H1 (cell line): ENCODE measurements at regions not wholly inside any gene's neighbourhood (a gene's known extent, or its start where the extent isn't known, plus 50 kb on each side); places are given as distances from the start of the nearest gene placed in this dataset.

Source experiments
- CTCF ChIA-PET: fragments of 300-600 bp; sonication (Branson Sonifier 250); formaldehyde crosslinking; loops from one replicate; lab custom pipeline; 2021; ENCODE audit not compliant: partially characterized antibody; lab: Charles Lee
- POLR2A ChIA-PET: fragments of 300-600 bp; sonication (Branson Sonifier 250); formaldehyde crosslinking; loops from one replicate; lab custom pipeline; 2021; ENCODE audit warnings: inconsistent platforms; ENCODE audit not compliant: partially characterized antibody; lab: Charles Lee
- DNase-seq, 2 experiments: peaks; one replicate each; pipeline versions ENCODE4 v3.0.0 to v3.0.0-alpha.2; 2010 to 2022; ENCODE audit warnings: low spot score in 2 of 2, low read depth in 1 of 2, mixed read lengths in 1 of 2
- FAIRE-seq: peaks from 2 replicates; lab custom pipeline; 2011; peaks lifted over from hg19 to GRCh38; lab: Jason Lieb, UNC
- H2AFZ ChIP-seq: 2 replicates; pipeline ENCODE4 v1.8.1; 2012; ENCODE audit warnings: low read length, inconsistent platforms
- H2AK5ac ChIP-seq: 2 replicates; pipeline ENCODE4 v1.6.1; 2013; ENCODE audit warnings: low read depth, low read length
- H2BK120ac ChIP-seq: replicated peaks from 2 replicates; pipeline ENCODE3; 2013; ENCODE audit warnings: low read depth, low read length, inconsistent platforms
- H2BK12ac ChIP-seq: 2 replicates; pipeline ENCODE4 v1.6.1; 2013; ENCODE audit warnings: low read depth, low read length
- H2BK15ac ChIP-seq: 2 replicates; pipeline ENCODE4 v1.6.1; 2013; ENCODE audit warnings: low read length
- H2BK20ac ChIP-seq: 2 replicates; pipeline ENCODE4 v1.6.1; 2013; ENCODE audit warnings: low read length
- H2BK5ac ChIP-seq: 2 replicates; pipeline ENCODE4 v1.6.1; 2013; ENCODE audit warnings: low read depth, low read length
- H3K14ac ChIP-seq: 2 replicates; pipeline ENCODE4 v1.6.1; 2013; ENCODE audit warnings: inconsistent platforms; ENCODE audit not compliant: insufficient read length
- H3K18ac ChIP-seq: 2 replicates; pipeline ENCODE4 v1.6.1; 2013; ENCODE audit warnings: low read length; ENCODE audit errors: extremely low read depth
- H3K23ac ChIP-seq: 2 replicates; pipeline ENCODE4 v1.6.1; 2013; ENCODE audit warnings: inconsistent platforms; ENCODE audit not compliant: insufficient read length
- H3K23me2 ChIP-seq: 2 replicates; pipeline ENCODE4 v1.6.1; 2013; ENCODE audit warnings: low read depth, low read length
- H3K27ac ChIP-seq: 2 replicates; pipeline ENCODE4 v1.6.1; 2011; ENCODE audit warnings: low read depth, low read length, inconsistent platforms
- H3K27me3 ChIP-seq, 4 experiments: replicated peaks in 1 of 4; 1 replicate in 1 of 4; 2 replicates in 3 of 4; pipeline versions ENCODE4 v1.6.1 to v1.8.1; 2011 to 2013; ENCODE audit warnings: low read length in 3 of 4, mild to moderate bottlenecking in 3 of 4, inconsistent platforms in 2 of 4, mixed read lengths in 2 of 4, moderate library complexity in 1 of 4; ENCODE audit not compliant: control insufficient read depth in 3 of 4, insufficient read depth in 3 of 4; ENCODE audit errors: extremely low read depth in 1 of 4
- H3K36me3 ChIP-seq, 4 experiments: 2 replicates each; pipeline versions ENCODE4 v1.6.1 to v1.8.1; 2011 to 2013; ENCODE audit warnings: mild to moderate bottlenecking in 4 of 4, low read length in 3 of 4, moderate library complexity in 2 of 4, control low read depth in 1 of 4, inconsistent platforms in 1 of 4; ENCODE audit not compliant: insufficient read depth in 4 of 4, control insufficient read depth in 2 of 4
- H3K4ac ChIP-seq: replicated peaks from 2 replicates; pipeline ENCODE3; 2013; ENCODE audit warnings: low read length, low read depth, mixed read lengths, inconsistent platforms; ENCODE audit not compliant: insufficient read length
- H3K4me1 ChIP-seq, 4 experiments: replicated peaks in 1 of 4; 1 replicate in 1 of 4; 2 replicates in 3 of 4; pipeline versions ENCODE4 v1.6.1 to v1.8.1; 2011 to 2013; ENCODE audit warnings: low read length in 3 of 4, inconsistent platforms in 2 of 4, mixed read lengths in 1 of 4; ENCODE audit not compliant: insufficient read depth in 4 of 4, control insufficient read depth in 3 of 4
- H3K4me2 ChIP-seq, 2 experiments: 2 replicates each; pipeline versions ENCODE4 v1.6.1 to v1.8.1; 2011 to 2013; ENCODE audit warnings: low read depth in 2 of 2, low read length in 2 of 2, control low read depth in 1 of 2, inconsistent platforms in 1 of 2, mild to moderate bottlenecking in 1 of 2; ENCODE audit not compliant: insufficient read depth in 1 of 2
- H3K4me3 ChIP-seq, 4 experiments: fragments of 200-600, 300-600 bp in 1 of 4; sonication (generic), shearing (Covaris generic), sonication (Bioruptor Twin) in 1 of 4; 2 replicates each; pipeline versions ENCODE4 v1.5.1 to v1.8.1; 2011 to 2016; ENCODE audit warnings: low read length in 4 of 4, low read depth in 3 of 4, control low read depth in 2 of 4, inconsistent platforms in 2 of 4, mild to moderate bottlenecking in 2 of 4, mixed read lengths in 1 of 4, moderate library complexity in 1 of 4; ENCODE audit not compliant: insufficient read depth in 2 of 4; ENCODE audit errors: extremely low read depth in 1 of 4
- H3K56ac ChIP-seq: replicated peaks from 2 replicates; pipeline ENCODE3; 2013; ENCODE audit warnings: low read depth, mild to moderate bottlenecking, mixed read lengths, low read length, inconsistent platforms; ENCODE audit not compliant: insufficient read length
- H3K79me1 ChIP-seq: 2 replicates; pipeline ENCODE4 v1.6.1; 2013; ENCODE audit warnings: low read depth, low read length, control low read depth
- H3K79me2 ChIP-seq, 2 experiments: 2 replicates each; pipeline versions ENCODE4 v1.6.1 to v1.8.1; 2012 to 2013; ENCODE audit warnings: low read length in 2 of 2, mild to moderate bottlenecking in 2 of 2, inconsistent platforms in 1 of 2; ENCODE audit not compliant: insufficient read depth in 2 of 2, control insufficient read depth in 1 of 2
- H3K9ac ChIP-seq, 4 experiments: replicated peaks in 1 of 4; 1 replicate in 1 of 4; 2 replicates in 3 of 4; pipeline versions ENCODE4 v1.6.1 to v1.8.1; 2011 to 2013; ENCODE audit warnings: low read depth in 3 of 4, low read length in 3 of 4, control low read depth in 2 of 4, mild to moderate bottlenecking in 2 of 4, moderate library complexity in 2 of 4, inconsistent platforms in 1 of 4; ENCODE audit errors: extremely low read depth in 1 of 4
- H3K9me3 ChIP-seq, 2 experiments: 2 replicates each; pipeline versions ENCODE4 v1.6.1 to v1.8.1; 2012 to 2013; ENCODE audit warnings: mild to moderate bottlenecking in 2 of 2, moderate library complexity in 2 of 2, control low read depth in 1 of 2, inconsistent platforms in 1 of 2, low read depth in 1 of 2, low read length in 1 of 2, mixed read lengths in 1 of 2; ENCODE audit not compliant: insufficient read depth in 2 of 2
- H4K20me1 ChIP-seq, 2 experiments: replicated peaks in 1 of 2; 2 replicates each; pipeline versions ENCODE3 to v1.8.1; 2011 to 2013; ENCODE audit warnings: inconsistent platforms in 2 of 2, low read length in 2 of 2, mild to moderate bottlenecking in 1 of 2; ENCODE audit not compliant: insufficient read depth in 2 of 2, control insufficient read depth in 1 of 2
- H4K5ac ChIP-seq: 2 replicates; pipeline ENCODE4 v1.6.1; 2013; ENCODE audit warnings: low read length, low read depth, mixed read lengths, inconsistent platforms; ENCODE audit not compliant: insufficient read length
- H4K8ac ChIP-seq: 2 replicates; pipeline ENCODE4 v1.8.0; 2013; ENCODE audit warnings: mild to moderate bottlenecking, moderate library complexity, low read length, inconsistent platforms; ENCODE audit not compliant: insufficient read depth; ENCODE audit errors: extremely low read depth
- H4K91ac ChIP-seq: replicated peaks from 2 replicates; pipeline ENCODE3; 2013; ENCODE audit warnings: low read length, mixed read lengths, inconsistent platforms; ENCODE audit not compliant: insufficient read length
- ATF3 ChIP-seq: IDR thresholded peaks from 2 replicates; pipeline ENCODE4 v1.6.1; 2011; ENCODE audit warnings: low read depth, mild to moderate bottlenecking, low read length; ENCODE audit not compliant: insufficient read depth
- CEBPB ChIP-seq: IDR thresholded peaks from 2 replicates; pipeline ENCODE4 v1.6.1; 2012; ENCODE audit warnings: low read depth, low read length
- E2F6 ChIP-seq: IDR thresholded peaks from 2 replicates; pipeline ENCODE4 v1.6.1; 2012; ENCODE audit warnings: inconsistent platforms
- JUN ChIP-seq: IDR thresholded peaks from 2 replicates; pipeline ENCODE4 v1.6.1; 2011; ENCODE audit warnings: low read depth, mild to moderate bottlenecking, improper control_type of control experiment, low read length
- KDM5A ChIP-seq: fragments of 200-600 bp; IDR thresholded peaks from 2 replicates; pipeline ENCODE4 v1.7.1; 2012; ENCODE audit warnings: mild to moderate bottlenecking, low read length, inconsistent platforms, mixed read lengths
- MAFK ChIP-seq: IDR thresholded peaks from 2 replicates; pipeline ENCODE4 v1.6.1; 2012; ENCODE audit warnings: low read depth, mild to moderate bottlenecking, improper control_type of control experiment, low read length
- RAD21 ChIP-seq, 2 experiments: IDR thresholded peaks in 1 of 2; conservative IDR thresholded peaks in 1 of 2; 2 replicates each; pipeline ENCODE4 v1.6.1; 2011; ENCODE audit warnings: low read depth in 2 of 2, low read length in 2 of 2, improper control_type of control experiment in 1 of 2, inconsistent platforms in 1 of 2, mild to moderate bottlenecking in 1 of 2, moderate library complexity in 1 of 2
- RNF2 ChIP-seq: fragments of 200-900, 300-1000 bp; sonication (generic); IDR thresholded peaks from 2 replicates; pipeline ENCODE4 v1.7.1; 2016; ENCODE audit warnings: borderline replicate concordance, low read depth, mild to moderate bottlenecking, antibody characterized with exemption, low read length; ENCODE audit not compliant: poor library complexity, severe bottlenecking; ENCODE audit errors: missing control alignments
- SIN3A ChIP-seq, 2 experiments: IDR thresholded peaks in 1 of 2; conservative IDR thresholded peaks in 1 of 2; 2 replicates each; pipeline ENCODE4 v1.6.1; 2011 to 2012; ENCODE audit warnings: low read length in 2 of 2, improper control_type of control experiment in 1 of 2, low read depth in 1 of 2, mild to moderate bottlenecking in 1 of 2
- SIRT6 ChIP-seq: IDR thresholded peaks from one replicate; pipeline ENCODE4 v1.7.1; 2012; ENCODE audit warnings: low read length, inconsistent platforms
- SUZ12 ChIP-seq: fragments of 200-600 bp; sonication (generic); IDR thresholded peaks from 2 replicates; pipeline ENCODE4 v1.6.1; 2012; ENCODE audit warnings: mild to moderate bottlenecking, inconsistent platforms, low read length, moderate library complexity, mixed read lengths
- TAF7 ChIP-seq: optimal IDR thresholded peaks from 2 replicates; pipeline ENCODE3; 2011; ENCODE audit warnings: low read depth, mild to moderate bottlenecking, inconsistent platforms, low read length, moderate library complexity, borderline replicate concordance
- ZNF274 ChIP-seq: IDR thresholded peaks from 2 replicates; pipeline ENCODE4 v1.7.0; 2012; ENCODE audit warnings: low read length, borderline replicate concordance; ENCODE audit errors: extremely low read depth
- WGBS, 2 experiments: shearing (Covaris generic) in 1 of 2; methylation state at CpG; one replicate each; pipeline versions ENCODE4 v1.1.6 to v1.1.7; 2013 to 2015; ENCODE audit warnings: low lambda C conversion rate in 2 of 2, mixed read lengths in 2 of 2, inconsistent platforms in 1 of 2, low coverage in 1 of 2, missing lambda C conversion rate in 1 of 2; ENCODE audit not compliant: insufficient replicate concordance in 2 of 2, insufficient coverage in 1 of 2, insufficient read length in 1 of 2; ENCODE audit errors: extremely low coverage in 1 of 2, missing lambda C conversion rate in 1 of 2; 5-methylcytosine and 5-hydroxymethylcytosine counted together

GRCh38 chrX:151818828-151819227 is 84.3 kb downstream of the CNGA2 start:
- no peak for FAIRE-seq
- H2AK5ac ChIP-seq, result no peak overlapping the region
- TF ChIP-seq SUZ12 (no peak), RNF2 (no peak), E2F6 (no peak), RAD21 (IDR thresholded peaks at IDR 0.05 in 1 of 2, conservative IDR thresholded peaks at IDR 0.05 in 1 of 2; ENCODE audit: low read depth in 2 of 2, low read length in 2 of 2) (no peak), ZNF274 (no peak), TAF7 (no peak), MAFK (no peak), SIN3A (conservative IDR thresholded peaks at IDR 0.05 in 1 of 2, IDR thresholded peaks at IDR 0.05 in 1 of 2; ENCODE audit: low read depth in 1 of 2, low read length in 2 of 2) (no peak), CEBPB (no peak), JUN (no peak), SIRT6 (no peak), KDM5A (no peak), ATF3 (no peak)

More at GRCh38 chrX:151818828-151819227, 84.3 kb downstream of the CNGA2 start:
- no peaks in the 10 kb centered on the region for H3K79me2 ChIP-seq
- no peak overlapping the region for H3K9ac ChIP-seq
- no peaks in the 10 kb centered on the region for H3K79me1 ChIP-seq
- H3K4me2 ChIP-seq, result no peak overlapping the region
- POLR2A ChIA-PET, result no interaction called here
- no peaks in the 10 kb centered on the region for H3K9me3 ChIP-seq
- WGBS, 2 experiments, result 100% methylated on average over 1 of the region's 2 CpGs; no CpG with 5 or more reads in 1 of the 2 experiments
- H2BK120ac ChIP-seq, result no peak overlapping the region
- no peak overlapping the region for H4K8ac ChIP-seq
- no peak overlapping the region for H3K18ac ChIP-seq
- no peaks in the 10 kb centered on the region for H3K27me3 ChIP-seq
- H3K27ac ChIP-seq, result no peak overlapping the region
- no peak overlapping the region for H3K23ac ChIP-seq
- no peak overlapping the region for H2BK5ac ChIP-seq
- H3K56ac ChIP-seq, result no peak overlapping the region
- H4K5ac ChIP-seq, result no peak overlapping the region
- H2BK12ac ChIP-seq, result no peak overlapping the region
- no peak overlapping the region for H3K4ac ChIP-seq
- DNase-seq, result no peak
- H4K91ac ChIP-seq, result no peak overlapping the region
- no peaks in the 10 kb centered on the region for H3K23me2 ChIP-seq
- H2BK15ac ChIP-seq, result no peak overlapping the region
- no peak overlapping the region for H2BK20ac ChIP-seq
- H2AFZ ChIP-seq, result no peak overlapping the region
- CTCF ChIA-PET, result interaction anchor here (0.6 kb wide), 1 partner anchor 11 kb away, joined by 3 read pairs; no protein-coding TSS in a partner anchor
- no peaks in the 10 kb centered on the region for H3K4me1 ChIP-seq
- no peak overlapping the region for H3K4me3 ChIP-seq
- no peaks in the 10 kb centered on the region for H3K36me3 ChIP-seq
- no peaks in the 10 kb centered on the region for H4K20me1 ChIP-seq
- H3K14ac ChIP-seq, result no peak overlapping the region
